SK-N-MC (cell line): ENCODE measurements at regions not wholly inside any gene's neighbourhood (a gene's known extent, or its start where the extent isn't known, plus 50 kb on each side); places are given as distances from the start of the nearest gene placed in this dataset.

Experiments used
- EZH2 ChIP-seq: fragments of 200-600 bp; sonication (generic); IDR thresholded peaks from one replicate; pipeline ENCODE4 v1.6.1; 2017; ENCODE audit warnings: antibody characterized with exemption
- POLR2AphosphoS5 ChIP-seq: IDR thresholded peaks from 2 replicates; pipeline ENCODE4 v1.6.1; 2012; ENCODE audit warnings: mild to moderate bottlenecking, low read depth, low read length, borderline replicate concordance

DNA sequence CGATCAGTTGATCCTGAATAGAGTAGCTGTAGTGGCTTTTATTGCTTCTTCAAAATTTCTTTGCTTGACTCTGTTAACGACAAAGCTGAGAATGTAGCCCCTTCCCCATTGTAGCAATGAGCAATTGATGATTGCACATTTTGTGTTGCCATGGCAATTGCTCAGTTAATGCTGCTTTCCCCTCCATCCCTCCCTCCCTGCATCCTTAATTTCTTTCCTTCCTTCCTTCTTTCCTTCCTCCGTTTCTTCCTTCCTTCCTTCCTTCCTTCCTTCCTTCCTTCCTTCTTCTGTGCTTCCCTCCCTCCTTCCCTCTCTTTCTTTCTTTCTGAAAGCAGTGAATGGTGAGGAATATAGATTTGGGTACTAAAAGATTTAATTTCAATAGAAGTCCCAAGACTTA lies 557.3 kb upstream of the MAP3K7 start:
- TF ChIP-seq EZH2 = no peak
- peak; percentile 67; the same call in 1 of the 2 replicates for TF ChIP-seq POLR2AphosphoS5
